Daoy (cell line): ENCODE measurements at regions not wholly inside any gene's neighbourhood (a gene's known extent, or its start where the extent isn't known, plus 50 kb on each side); places are given as distances from the start of the nearest gene placed in this dataset.
"Not testable (repeated sequence)": the region's sequence is repeated elsewhere in the genome, so short reads cannot be mapped to it uniquely, and the experiment has no call there.

Experiments
- DNase-seq: peaks from one replicate; pipeline ENCODE4 v3.0.0-alpha.2; 2015; ENCODE audit warnings: low read depth

- no peak for DNase-seq
These were observed 106.7 kb upstream of the RREB1 start for GRCh38 chr6:7000825-7001777.

DNA sequence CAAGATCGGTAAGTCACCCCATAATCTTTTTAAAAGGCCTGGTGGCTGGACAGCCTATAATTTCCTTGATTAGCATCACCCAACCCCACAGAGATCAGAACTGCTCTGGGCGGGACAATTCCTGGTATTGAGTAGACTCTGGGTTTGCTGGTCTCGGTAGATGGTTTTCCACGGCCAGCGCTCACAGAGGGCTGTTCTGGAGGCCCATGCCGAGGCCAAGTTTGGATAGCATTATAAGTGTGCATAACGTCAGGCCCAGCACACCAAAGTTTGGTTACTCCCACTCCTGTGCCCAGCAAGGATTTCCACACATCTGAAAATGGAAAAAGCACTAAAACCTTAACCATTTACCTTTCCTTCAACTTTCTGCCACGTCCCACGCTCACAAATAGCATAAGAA, 104.7 kb upstream of the RREB1 start:
- no peak for DNase-seq

GRCh38 chr6:7004581-7005297, 103.0 kb upstream of the RREB1 start:
- no peak for DNase-seq

GRCh38 chr6:7006515-7007191, 101.1 kb upstream of the RREB1 start:
- no peak for DNase-seq

DNA sequence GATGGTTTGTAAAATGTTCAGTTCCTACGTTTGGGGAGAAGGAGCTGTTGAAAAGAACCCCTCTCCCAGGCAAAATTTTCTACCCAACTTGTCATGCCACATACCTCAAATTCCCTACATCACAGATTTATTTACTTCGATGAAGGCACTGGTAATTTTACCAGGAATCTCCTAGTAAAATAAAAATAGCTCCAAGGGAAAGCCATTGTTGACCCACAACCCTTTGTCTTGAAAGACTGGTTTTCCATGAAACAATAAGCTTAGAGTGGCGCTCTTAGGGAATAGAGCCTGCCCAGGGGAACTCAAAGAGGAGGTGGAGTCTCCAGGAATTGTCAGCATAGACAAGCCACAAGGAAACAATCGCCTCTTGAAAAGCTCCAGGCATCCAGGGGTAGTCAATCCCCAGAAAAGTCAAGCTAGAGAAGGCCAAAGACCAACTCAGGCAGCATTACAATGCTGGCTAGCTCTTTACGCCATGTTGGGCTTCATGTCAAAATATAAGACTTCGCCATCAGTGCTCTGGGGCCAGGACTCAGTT, 99.2 kb upstream of the RREB1 start:
- DNase-seq = no peak

- no peak for DNase-seq
These were observed 91.5 kb upstream of the RREB1 start for GRCh38 chr6:7016226-7016625.

DNA sequence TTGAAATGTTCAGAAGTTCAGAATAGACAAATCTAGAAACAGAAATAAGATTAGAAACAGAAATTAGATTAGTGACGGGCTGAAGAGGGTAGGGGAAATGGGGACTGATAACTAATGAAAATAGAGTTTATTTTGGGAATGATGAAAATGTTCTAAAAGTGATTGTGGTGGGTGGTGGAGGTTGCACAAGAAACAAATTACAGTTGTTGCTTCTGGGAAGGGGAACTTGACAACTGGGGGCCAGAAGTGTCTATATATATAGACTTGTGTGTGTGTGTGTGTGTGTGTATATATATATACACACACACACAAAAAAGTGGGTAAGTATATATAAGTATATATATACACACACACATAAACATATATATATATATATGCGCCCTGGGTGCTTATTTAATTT, 86.5 kb upstream of the RREB1 start:
- no peak for DNase-seq

GRCh38 chr6:7025861-7026260, 81.9 kb upstream of the RREB1 start:
- no peak for DNase-seq

DNA sequence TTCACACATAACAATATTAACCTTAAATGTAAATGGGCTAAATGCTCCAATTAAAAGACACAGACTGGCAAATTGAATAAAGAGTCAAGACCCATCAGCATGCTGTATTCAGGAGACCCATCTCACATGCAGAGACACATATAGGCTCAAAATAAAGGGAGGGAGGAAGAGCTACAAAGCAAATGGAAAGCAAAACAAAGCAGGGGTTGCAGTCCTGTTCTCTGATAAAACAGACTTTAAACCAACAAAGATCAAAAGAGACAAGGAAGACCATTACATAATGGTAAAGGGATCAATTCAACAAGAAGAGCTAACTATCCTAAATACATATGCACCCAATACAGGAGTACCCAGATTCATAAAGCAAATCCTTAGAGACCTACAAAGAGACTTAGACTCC, 78.8 kb upstream of the RREB1 start:
- not testable (repeated sequence) for DNase-seq

GRCh38 chr6:7030968-7031367, 76.8 kb upstream of the RREB1 start:
- DNase-seq = not testable (repeated sequence)

DNA sequence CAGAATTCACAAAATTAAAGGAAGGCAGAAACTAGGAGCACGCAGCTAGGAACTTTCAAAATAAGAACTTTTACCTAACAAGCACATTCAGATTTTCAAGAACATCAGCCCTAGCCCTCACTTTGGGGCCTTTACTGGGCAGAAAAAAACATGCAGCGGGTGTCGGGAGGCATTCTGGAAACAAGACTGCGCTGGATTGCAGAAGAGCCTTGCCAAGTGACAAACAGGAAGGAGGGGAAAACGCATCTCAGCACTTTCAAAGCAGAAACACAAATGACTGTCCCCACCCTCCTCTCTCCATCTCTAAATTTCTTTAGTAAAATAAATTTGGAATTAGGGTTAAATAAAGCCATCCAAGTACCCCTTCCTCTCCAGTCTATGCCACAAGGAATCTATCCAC, 74.6 kb upstream of the RREB1 start:
- no peak for DNase-seq

DNA sequence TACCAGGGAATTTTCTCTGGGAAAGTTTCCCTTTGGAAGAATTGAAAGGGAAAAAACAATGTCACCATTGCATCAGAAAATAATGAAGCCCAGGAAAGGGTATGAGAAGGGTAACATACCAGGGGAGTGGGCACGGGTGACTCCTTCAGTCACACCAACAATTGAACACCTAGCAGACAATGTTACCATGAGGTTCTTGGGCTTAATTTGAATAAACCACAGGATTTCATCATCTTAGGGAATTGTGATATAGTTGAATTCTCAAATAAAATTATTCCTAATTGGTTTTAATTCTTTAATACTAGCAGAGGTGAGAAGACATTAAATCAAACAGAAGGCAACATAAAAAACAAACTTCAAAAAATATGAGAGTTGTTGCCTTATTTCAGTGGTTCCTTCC, 73.7 kb upstream of the RREB1 start:
- no peak for DNase-seq

GRCh38 chr6:7035837-7036249, 71.9 kb upstream of the RREB1 start:
- peak; percentile 16 for DNase-seq

- no peak for DNase-seq
These were observed 66.2 kb upstream of the RREB1 start for GRCh38 chr6:7041511-7042026.

GRCh38 chr6:7042056-7042653, 65.6 kb upstream of the RREB1 start:
- DNase-seq = peak; percentile 34

DNA sequence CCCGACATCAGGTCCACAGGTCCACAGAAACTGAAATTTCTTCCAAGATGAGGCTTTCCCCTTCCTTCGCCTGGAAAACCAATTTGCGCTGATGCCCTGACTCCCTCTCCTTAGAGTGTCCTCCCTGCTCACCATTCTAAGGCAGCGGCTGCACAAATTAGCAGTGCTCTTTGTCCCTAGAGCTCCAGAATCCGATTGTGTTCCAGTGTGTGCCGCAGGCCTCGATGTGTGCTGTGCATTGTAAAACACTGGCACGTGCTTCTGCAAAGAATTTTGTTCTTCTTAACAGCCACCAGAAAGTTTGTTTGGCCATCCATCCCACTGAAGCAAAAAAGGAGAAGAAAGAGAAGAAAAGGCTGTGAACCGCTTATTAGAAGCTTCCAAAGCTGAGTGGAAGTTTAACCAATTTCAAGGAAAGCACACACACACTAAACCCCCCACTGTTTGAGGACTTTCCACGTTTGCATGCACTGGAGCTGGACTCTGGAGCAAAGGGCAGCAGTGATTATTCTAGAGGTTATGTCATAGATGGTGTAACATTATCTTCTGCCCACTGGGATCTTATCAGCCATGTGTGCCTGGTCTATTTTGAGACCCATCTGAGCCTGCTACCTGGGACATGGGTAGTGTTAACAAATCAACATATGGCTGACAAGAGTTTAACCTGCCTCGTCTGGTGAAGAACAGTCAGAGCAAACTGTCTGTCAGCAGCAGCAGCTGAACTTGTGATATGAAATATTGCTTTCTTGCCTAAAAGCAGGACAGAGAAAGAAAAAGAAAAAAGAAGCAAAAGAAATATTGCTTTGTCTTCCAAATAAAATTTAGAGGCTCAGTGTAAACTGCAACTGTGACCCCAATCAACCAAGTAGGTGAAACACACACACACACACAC, 64.9 kb upstream of the RREB1 start:
- DNase-seq = peak; percentile 30

DNA sequence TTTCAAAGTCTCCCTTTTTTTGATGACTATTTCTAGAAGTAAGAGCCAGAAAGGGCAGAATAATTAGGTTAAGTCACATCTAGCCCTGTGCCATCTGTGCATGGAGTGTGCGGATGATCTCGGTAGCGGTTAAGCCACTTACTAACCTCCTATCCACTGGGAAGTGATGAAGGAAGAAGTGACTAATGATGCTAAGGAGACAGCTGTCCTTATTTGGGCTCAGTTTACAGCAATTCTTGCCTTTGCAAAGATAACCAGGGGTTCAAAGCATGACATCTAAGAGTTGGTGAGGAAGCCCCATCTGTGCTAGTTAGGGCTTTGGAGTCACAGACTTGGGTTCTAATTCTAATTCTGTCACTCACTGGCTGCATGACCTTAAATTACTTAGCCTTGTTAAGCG, 62.4 kb upstream of the RREB1 start:
- no peak for DNase-seq

DNA sequence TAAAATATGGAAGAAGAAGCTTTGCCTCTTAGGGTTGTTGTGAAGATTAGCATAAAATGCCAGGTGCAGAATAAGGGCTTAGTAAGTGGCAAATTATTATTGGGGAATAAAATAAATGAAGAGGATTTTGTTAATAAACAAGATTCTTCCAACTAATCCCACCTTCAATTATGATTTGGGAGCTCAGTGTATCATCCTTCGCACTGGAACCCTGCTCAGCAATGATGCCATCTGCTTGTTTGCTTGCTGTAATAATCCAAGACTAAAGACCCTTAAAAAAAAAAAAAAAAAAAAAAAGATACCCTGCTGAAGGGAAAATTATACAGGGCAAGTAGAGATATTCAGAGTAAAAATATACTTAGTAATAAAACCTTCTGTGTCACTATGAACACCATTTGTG, 62.0 kb upstream of the RREB1 start:
- DNase-seq = no peak

DNA sequence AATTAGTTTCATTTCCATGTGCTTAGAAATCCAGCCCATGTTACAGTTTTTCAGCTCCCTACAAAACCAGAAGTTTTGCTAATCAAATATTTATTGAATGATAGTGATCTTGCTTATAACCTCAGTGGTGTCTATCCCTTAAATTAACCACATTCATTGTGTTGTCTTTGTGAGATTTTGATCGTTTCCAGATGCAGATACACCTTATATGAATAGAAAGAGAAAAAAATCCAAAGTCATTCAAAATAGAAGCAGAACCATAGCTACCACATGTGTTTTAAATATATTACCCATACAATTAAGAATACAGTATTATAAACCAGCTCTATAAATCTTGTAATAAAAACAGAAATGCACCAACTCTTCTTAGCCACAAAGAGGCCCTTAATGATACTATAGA, 60.6 kb upstream of the RREB1 start:
- no peak for DNase-seq

- DNase-seq = no peak
These were observed 59.8 kb upstream of the RREB1 start for GRCh38 chr6:7047966-7048365.

DNA sequence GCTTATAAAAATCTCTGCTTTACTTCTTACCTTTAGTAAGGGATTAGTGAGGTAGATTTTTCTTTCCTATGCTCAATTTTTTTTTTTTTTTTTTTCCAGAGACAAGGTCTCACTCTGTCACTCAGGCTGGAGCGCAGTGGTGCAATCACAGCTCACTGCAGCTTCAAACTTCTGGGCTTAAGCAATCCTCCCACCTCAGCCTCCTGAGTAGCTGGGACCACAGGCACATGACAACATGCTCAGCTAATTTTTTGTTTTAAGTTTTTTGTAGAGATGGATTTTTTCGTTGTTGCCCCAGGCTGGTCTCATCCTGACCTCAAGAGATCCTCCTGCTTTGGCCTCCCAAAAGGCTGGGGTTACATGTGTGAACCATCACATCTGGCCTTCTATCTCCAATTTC, 58.9 kb upstream of the RREB1 start:
- DNase-seq = no peak
